Loucy (cell line): ENCODE measurements at regions not wholly inside any gene's neighbourhood (a gene's known extent, or its start where the extent isn't known, plus 50 kb on each side); places are given as distances from the start of the nearest gene placed in this dataset.

Source experiments
- H2AFZ ChIP-seq: fragments of 200-600 bp; sonication (generic); 2 replicates; pipeline ENCODE4 v1.6.0; 2016; ENCODE audit warnings: antibody characterized with exemption, mild to moderate bottlenecking, low read length, moderate library complexity
- H3F3A ChIP-seq: fragments of 200-600 bp; 2 replicates; pipeline ENCODE4 v1.6.0; 2016; ENCODE audit warnings: antibody characterized with exemption, low read depth, mild to moderate bottlenecking
- H3K27me3 ChIP-seq: fragments of 200-600 bp; sonication (generic); 2 replicates; pipeline ENCODE4 v1.6.1; 2014; ENCODE audit warnings: low read length, mild to moderate bottlenecking; ENCODE audit not compliant: insufficient read depth, poor library complexity, severe bottlenecking
- H3K36me3 ChIP-seq: fragments of 200-600 bp; sonication (generic); 2 replicates; pipeline ENCODE4 v1.6.1; 2016; ENCODE audit warnings: low read length; ENCODE audit not compliant: insufficient read depth
- H3K4me1 ChIP-seq: fragments of 200-600 bp; sonication (generic); 2 replicates; pipeline ENCODE4 v1.5.1; 2014; ENCODE audit warnings: low read length, mild to moderate bottlenecking; ENCODE audit not compliant: insufficient read depth, poor library complexity, severe bottlenecking
- H3K4me2 ChIP-seq: fragments of 200-600 bp; sonication (generic); 2 replicates; pipeline ENCODE4 v1.6.0; 2014; ENCODE audit warnings: antibody characterized with exemption, low read length, low read depth, mild to moderate bottlenecking; ENCODE audit not compliant: poor library complexity, severe bottlenecking
- H3K4me3 ChIP-seq: fragments of 200-600 bp; sonication (generic); 2 replicates; pipeline ENCODE4 v1.5.1; 2014; ENCODE audit warnings: low read length, mild to moderate bottlenecking, mixed read lengths; ENCODE audit not compliant: poor library complexity, severe bottlenecking
- H3K79me2 ChIP-seq: fragments of 200-600 bp; sonication (generic); 2 replicates; pipeline ENCODE4 v1.6.1; 2014; ENCODE audit warnings: low read length; ENCODE audit not compliant: insufficient read depth
- H3K9ac ChIP-seq: fragments of 200-600 bp; sonication (generic); 2 replicates; pipeline ENCODE4 v1.6.0; 2014; ENCODE audit warnings: mild to moderate bottlenecking, low read depth, low read length, moderate library complexity; ENCODE audit not compliant: poor library complexity, severe bottlenecking
- H3K9me2 ChIP-seq: fragments of 200-600 bp; sonication (generic); replicated peaks from 2 replicates; pipeline ENCODE4 v1.6.1; 2016; ENCODE audit warnings: low read depth, low read length, mixed read lengths
- H3K9me3 ChIP-seq: fragments of 200-600 bp; sonication (generic); 2 replicates; pipeline ENCODE4 v1.6.1; 2014; ENCODE audit warnings: mild to moderate bottlenecking, antibody characterized with exemption, low read length, low read depth; ENCODE audit not compliant: insufficient read depth
- H4K20me1 ChIP-seq: fragments of 200-600 bp; sonication (generic); 2 replicates; pipeline ENCODE4 v1.6.0; 2014; ENCODE audit warnings: antibody characterized with exemption, low read length, mild to moderate bottlenecking; ENCODE audit not compliant: insufficient read depth, poor library complexity, severe bottlenecking
- EZH2phosphoT487 ChIP-seq: fragments of 200-600 bp; IDR thresholded peaks from 2 replicates; pipeline ENCODE4 v1.6.1; 2018; ENCODE audit warnings: antibody characterized with exemption, mild to moderate bottlenecking, moderate library complexity, borderline replicate concordance
- TF ChIP-seq, protein P1 (sequence below): fragments of 200-600 bp; sonication (generic); conservative IDR thresholded peaks from 2 replicates; pipeline ENCODE4 v1.5.1; 2014; ENCODE audit warnings: mild to moderate bottlenecking, antibody characterized with exemption, low read length

DNA sequence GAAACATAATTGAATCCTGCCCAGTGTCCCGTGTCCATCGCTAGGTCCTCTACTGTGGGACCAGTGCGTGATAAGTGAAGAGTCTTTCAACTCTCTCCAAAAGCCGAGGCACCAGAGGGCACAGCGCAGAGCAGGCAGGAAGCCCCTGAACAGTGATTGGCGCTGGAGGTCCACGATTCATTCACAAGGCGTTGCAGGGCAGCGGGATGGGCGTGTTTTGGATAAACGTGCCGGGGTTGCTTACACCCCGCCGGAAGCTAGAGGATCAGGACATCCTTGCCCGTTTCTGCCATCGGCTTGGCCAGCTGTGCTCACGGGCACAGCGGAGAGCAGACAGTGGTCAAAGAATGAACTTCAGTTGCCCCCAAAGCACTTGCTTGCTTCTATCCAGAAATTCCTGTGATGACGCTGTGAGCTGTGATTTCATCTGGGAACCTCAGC is 86.0 kb upstream of the PFKP start:
- Histone ChIP-seq H3F3A (no peaks in the 10 kb centered on the region), H3K4me2 (no peak overlapping the region), H3K27me3 (no peaks in the 10 kb centered on the region), H3K9me2 (no peaks in the 10 kb centered on the region), H3K79me2 (no peaks in the 10 kb centered on the region), H3K36me3 (no peaks in the 10 kb centered on the region), H4K20me1 (no peaks in the 10 kb centered on the region), H3K4me1 (peaks cover 7% of the 10 kb centered on the region), H2AFZ (no peak overlapping the region), H3K9me3 (no peaks in the 10 kb centered on the region), H3K4me3 (no peak overlapping the region), H3K9ac (no peak overlapping the region)
- TF ChIP-seq, protein P1, sequence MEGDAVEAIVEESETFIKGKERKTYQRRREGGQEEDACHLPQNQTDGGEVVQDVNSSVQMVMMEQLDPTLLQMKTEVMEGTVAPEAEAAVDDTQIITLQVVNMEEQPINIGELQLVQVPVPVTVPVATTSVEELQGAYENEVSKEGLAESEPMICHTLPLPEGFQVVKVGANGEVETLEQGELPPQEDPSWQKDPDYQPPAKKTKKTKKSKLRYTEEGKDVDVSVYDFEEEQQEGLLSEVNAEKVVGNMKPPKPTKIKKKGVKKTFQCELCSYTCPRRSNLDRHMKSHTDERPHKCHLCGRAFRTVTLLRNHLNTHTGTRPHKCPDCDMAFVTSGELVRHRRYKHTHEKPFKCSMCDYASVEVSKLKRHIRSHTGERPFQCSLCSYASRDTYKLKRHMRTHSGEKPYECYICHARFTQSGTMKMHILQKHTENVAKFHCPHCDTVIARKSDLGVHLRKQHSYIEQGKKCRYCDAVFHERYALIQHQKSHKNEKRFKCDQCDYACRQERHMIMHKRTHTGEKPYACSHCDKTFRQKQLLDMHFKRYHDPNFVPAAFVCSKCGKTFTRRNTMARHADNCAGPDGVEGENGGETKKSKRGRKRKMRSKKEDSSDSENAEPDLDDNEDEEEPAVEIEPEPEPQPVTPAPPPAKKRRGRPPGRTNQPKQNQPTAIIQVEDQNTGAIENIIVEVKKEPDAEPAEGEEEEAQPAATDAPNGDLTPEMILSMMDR, result no peak
- TF ChIP-seq EZH2phosphoT487, result no peak

DNA sequence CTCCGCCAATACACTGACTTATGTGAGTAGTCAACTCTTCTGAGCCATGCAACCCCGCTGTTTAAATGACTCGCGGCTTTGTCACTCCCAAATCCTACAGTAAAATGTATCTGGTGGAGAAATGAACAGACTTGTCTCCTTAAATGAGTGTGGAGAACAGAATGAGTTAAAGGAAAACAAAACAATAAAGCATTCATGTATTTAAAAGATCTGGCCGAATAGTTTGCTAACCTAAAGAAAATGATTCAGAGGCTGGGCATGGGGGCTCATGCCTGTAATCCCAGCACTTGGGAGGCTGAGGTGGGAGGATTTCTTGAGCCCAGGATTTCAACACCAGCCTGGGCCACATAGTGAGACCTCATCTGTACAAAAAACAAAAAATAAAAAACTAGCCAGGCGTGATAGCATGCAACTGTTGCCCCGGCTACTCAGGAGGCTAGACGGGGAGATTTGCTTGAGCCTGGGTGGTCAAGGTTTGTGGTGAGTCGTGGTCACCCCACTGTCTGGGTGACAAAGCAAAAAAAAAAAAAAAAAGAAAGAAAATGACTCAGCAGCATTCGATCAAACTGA is 86.5 kb upstream of the PFKP start:
- TF ChIP-seq, protein P1, result no peak
- TF ChIP-seq EZH2phosphoT487, result no peak
- H3K9ac ChIP-seq, result no peak overlapping the region
- H4K20me1 ChIP-seq, result no peaks in the 10 kb centered on the region
- H3K36me3 ChIP-seq, result no peaks in the 10 kb centered on the region
- no peak overlapping the region for H3K4me3 ChIP-seq
- no peaks in the 10 kb centered on the region for H3K27me3 ChIP-seq
- no peaks in the 10 kb centered on the region for H3K9me3 ChIP-seq
- H3K79me2 ChIP-seq, result no peaks in the 10 kb centered on the region
- no peaks in the 10 kb centered on the region for H3K9me2 ChIP-seq
- no peak overlapping the region for H2AFZ ChIP-seq
- no peak overlapping the region for H3K4me2 ChIP-seq
- peaks cover 2% of the 10 kb centered on the region for H3K4me1 ChIP-seq
- no peaks in the 10 kb centered on the region for H3F3A ChIP-seq

DNA sequence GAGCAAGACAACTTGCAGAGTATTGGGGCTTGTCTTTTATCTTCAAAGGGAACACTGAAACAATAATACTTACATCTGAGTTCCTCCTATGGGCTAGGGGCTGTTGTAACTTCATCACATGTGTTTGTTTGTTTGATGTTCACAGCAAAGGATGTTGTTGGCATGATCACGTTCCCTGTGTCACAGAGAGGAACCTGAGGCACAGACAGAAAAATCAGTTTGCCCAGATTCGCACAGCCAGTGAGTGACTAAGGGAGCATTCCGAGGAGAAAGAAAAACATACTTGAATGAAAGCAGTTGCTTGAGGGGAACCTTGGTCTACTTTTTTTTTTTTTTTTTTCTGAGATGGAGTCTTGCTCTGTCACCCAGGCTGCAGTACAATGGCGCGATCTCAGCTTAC is 87.2 kb upstream of the PFKP start:
- H3K9me2 ChIP-seq, result no peaks in the 10 kb centered on the region
- H3F3A ChIP-seq, result no peaks in the 10 kb centered on the region
- H3K79me2 ChIP-seq, result no peaks in the 10 kb centered on the region
- H3K27me3 ChIP-seq, result no peaks in the 10 kb centered on the region
- H4K20me1 ChIP-seq, result no peaks in the 10 kb centered on the region
- H3K4me1 ChIP-seq, result no peaks in the 10 kb centered on the region
- no peak overlapping the region for H3K4me2 ChIP-seq
- H3K9ac ChIP-seq, result no peak overlapping the region
- no peak for TF ChIP-seq EZH2phosphoT487
- TF ChIP-seq, protein P1, result no peak
- H3K4me3 ChIP-seq, result no peak overlapping the region
- no peaks in the 10 kb centered on the region for H3K9me3 ChIP-seq
- no peaks in the 10 kb centered on the region for H3K36me3 ChIP-seq
- no peak overlapping the region for H2AFZ ChIP-seq
